ENCODE measurements at regions not wholly inside any gene's neighbourhood (a gene's known extent, or its start where the extent isn't known, plus 50 kb on each side); places are given as distances from the start of the nearest gene placed in this dataset.

- TF ChIP-seq CTCF (tag by site-specific recombination; IDR thresholded peaks at IDR 0.05) (no peak), ZNF114 (tag by site-specific recombination; IDR thresholded peaks at IDR 0.05) (no peak), SP2 (tag by site-specific recombination; IDR thresholded peaks at IDR 0.05) (no peak), ZEB2 (tag by site-specific recombination; IDR thresholded peaks at IDR 0.05) (no peak), ZNF311 (tag by site-specific recombination; IDR thresholded peaks at IDR 0.05; ENCODE audit: borderline replicate concordance) (no peak), TCF7L2 (IDR thresholded peaks at IDR 0.05; ENCODE audit: borderline replicate concordance, low read depth, low read length) (no peak), ZNF280D (tag by site-specific recombination; IDR thresholded peaks at IDR 0.05) (no peak), YY1 (tag by site-specific recombination; IDR thresholded peaks at IDR 0.05) (no peak), ZNF776 (tag by site-specific recombination; IDR thresholded peaks at IDR 0.05; ENCODE audit: borderline replicate concordance) (no peak), ZBTB49 (tag by site-specific recombination; IDR thresholded peaks at IDR 0.05; ENCODE audit: low read depth) (no peak), KLF10 (tag by site-specific recombination; IDR thresholded peaks at IDR 0.05) (no peak), HIC1 (tag by site-specific recombination; IDR thresholded peaks at IDR 0.05) (no peak), GLI4 (tag by site-specific recombination; IDR thresholded peaks at IDR 0.05) (no peak), ZNF174 (tag by site-specific recombination; IDR thresholded peaks at IDR 0.05) (no peak)
These were observed 369.7 kb downstream of the RAD51AP2 start for GRCh38 chr2:17148407-17149145.
